Mucosa of rectum (tissue), 2 donors: ENCODE measurements at regions not wholly inside any gene's neighbourhood (a gene's known extent, or its start where the extent isn't known, plus 50 kb on each side); places are given as distances from the start of the nearest gene placed in this dataset.
A peak's percentile ranks its signal among the peaks of the same experiment; 100 is the strongest.

Source experiments
- H3K27ac ChIP-seq, 2 donors: one replicate each; pipeline ENCODE4 v1.7.0; 2013; ENCODE audit warnings: inconsistent platforms in 2 of 2, low read depth in 2 of 2, low read length in 2 of 2
- H3K27me3 ChIP-seq, 2 donors: one replicate each; pipeline ENCODE4 v1.7.0; 2013; ENCODE audit warnings: low read length in 2 of 2; ENCODE audit not compliant: control insufficient read depth in 2 of 2, insufficient read depth in 2 of 2
- H3K36me3 ChIP-seq, 2 donors: one replicate each; pipeline ENCODE4 v1.7.0; 2013; ENCODE audit warnings: low read length in 2 of 2; ENCODE audit not compliant: control insufficient read depth in 2 of 2, insufficient read depth in 2 of 2
- H3K4me1 ChIP-seq, 2 donors: one replicate each; pipeline ENCODE4 v1.7.0; 2013; ENCODE audit warnings: low read length in 2 of 2, mild to moderate bottlenecking in 1 of 2; ENCODE audit not compliant: control insufficient read depth in 2 of 2, insufficient read depth in 2 of 2
- H3K4me3 ChIP-seq, 2 donors: one replicate each; pipeline ENCODE4 v1.7.0; 2013; ENCODE audit warnings: low read length in 2 of 2
- H3K9ac ChIP-seq, 2 donors: one replicate each; pipeline ENCODE4 v1.7.0; 2013; ENCODE audit warnings: low read length in 2 of 2, low read depth in 1 of 2, mild to moderate bottlenecking in 1 of 2
- H3K9me3 ChIP-seq, 2 donors: one replicate each; pipeline ENCODE4 v1.7.0; 2013; ENCODE audit warnings: low read length in 2 of 2; ENCODE audit not compliant: control insufficient read depth in 2 of 2
- donor health status: healthy.
- donor health status: Normal muscosa, but diverticular disease.

GRCh38 chr9:105055917-105056316, 128.0 kb upstream of the ABCA1 start:
- Histone ChIP-seq H3K27ac (no peak overlapping the region), H3K4me3 (no peak overlapping the region)

GRCh38 chr9:105057551-105057950, 129.6 kb upstream of the ABCA1 start:
- H3K27ac ChIP-seq, result no peak overlapping the region
- no peak overlapping the region for H3K4me3 ChIP-seq
- H3K9ac ChIP-seq, result no peak overlapping the region
- H3K9me3 ChIP-seq, result no peaks in the 10 kb centered on the region
- H3K36me3 ChIP-seq, result no peaks in the 10 kb centered on the region
- H3K4me1 ChIP-seq, result peaks cover 0 to 3% of the 10 kb centered on the region in 2 donors
- H3K27me3 ChIP-seq, result no peaks in the 10 kb centered on the region

More at GRCh38 chr9:105055917-105056316, 128.0 kb upstream of the ABCA1 start:
- H3K4me1 ChIP-seq, result no peaks in the 10 kb centered on the region
- no peaks in the 10 kb centered on the region for H3K9me3 ChIP-seq
- H3K36me3 ChIP-seq, result no peaks in the 10 kb centered on the region
- H3K27me3 ChIP-seq, result no peaks in the 10 kb centered on the region
- H3K9ac ChIP-seq, result no peak overlapping the region

- Histone ChIP-seq H3K4me1 (peaks cover 6 to 8% of the 10 kb centered on the region in 2 donors), H3K27ac (no peak overlapping the region), H3K4me3 (no peak overlapping the region), H3K36me3 (no peaks in the 10 kb centered on the region), H3K27me3 (no peaks in the 10 kb centered on the region), H3K9ac (no peak overlapping the region), H3K9me3 (no peaks in the 10 kb centered on the region)
Measured at GRCh38 chr9:105059252-105059651, 131.3 kb upstream of the ABCA1 start.

- no peak overlapping the region for H3K9ac ChIP-seq
- H3K36me3 ChIP-seq, result no peaks in the 10 kb centered on the region
- no peaks in the 10 kb centered on the region for H3K27me3 ChIP-seq
- peaks cover 19 to 21% of the 10 kb centered on the region in 2 donors for H3K4me1 ChIP-seq
- H3K27ac ChIP-seq, result no peak overlapping the region
- no peak overlapping the region for H3K4me3 ChIP-seq
- no peaks in the 10 kb centered on the region for H3K9me3 ChIP-seq
Measured at GRCh38 chr9:105062222-105062855, 134.4 kb upstream of the ABCA1 start.

GRCh38 chr9:105064248-105065097, 136.5 kb upstream of the ABCA1 start:
- H3K9ac ChIP-seq, result peak overlapping the region; percentile 39 to 49
- peaks cover 0 to 3% of the 10 kb centered on the region in 2 donors for H3K9me3 ChIP-seq
- peak overlapping the region; percentile 40 to 59 for H3K4me3 ChIP-seq

GRCh38 chr9:105065098-105066088, 137.4 kb upstream of the ABCA1 start:
- H3K4me3 ChIP-seq, result peak overlapping the region; percentile 40 to 48
- H3K27me3 ChIP-seq, result no peaks in the 10 kb centered on the region
- H3K36me3 ChIP-seq, result no peaks in the 10 kb centered on the region
- H3K4me1 ChIP-seq, result peaks cover 19 to 21% of the 10 kb centered on the region in 2 donors
- peaks cover 0 to 3% of the 10 kb centered on the region in 2 donors for H3K9me3 ChIP-seq
- H3K9ac ChIP-seq, result peak overlapping the region in 1 of 2 donors; percentile 39
- H3K27ac ChIP-seq, result peak overlapping the region; percentile 71 to 82

More at GRCh38 chr9:105064248-105065097, 136.5 kb upstream of the ABCA1 start:
- Histone ChIP-seq H3K27me3 (no peaks in the 10 kb centered on the region), H3K4me1 (peaks cover 19 to 21% of the 10 kb centered on the region in 2 donors), H3K27ac (peak overlapping the region; percentile 71 to 82), H3K36me3 (no peaks in the 10 kb centered on the region)

GRCh38 chr9:105066275-105066865, 138.4 kb upstream of the ABCA1 start:
- H3K9me3 ChIP-seq, result peaks cover 0 to 3% of the 10 kb centered on the region in 2 donors
- H3K9ac ChIP-seq, result no peak overlapping the region
- peak overlapping the region in 1 of 2 donors; percentile 24 for H3K27ac ChIP-seq
- H3K4me1 ChIP-seq, result peaks cover 19 to 21% of the 10 kb centered on the region in 2 donors
- no peaks in the 10 kb centered on the region for H3K27me3 ChIP-seq
- H3K36me3 ChIP-seq, result no peaks in the 10 kb centered on the region
- no peak overlapping the region for H3K4me3 ChIP-seq

- Histone ChIP-seq H3K36me3 (no peaks in the 10 kb centered on the region), H3K9ac (no peak overlapping the region), H3K27me3 (no peaks in the 10 kb centered on the region), H3K4me1 (peaks cover 16 to 21% of the 10 kb centered on the region in 2 donors), H3K4me3 (no peak overlapping the region), H3K9me3 (peaks cover 0 to 3% of the 10 kb centered on the region in 2 donors), H3K27ac (no peak overlapping the region)
Measured at GRCh38 chr9:105067895-105068580, 140.1 kb upstream of the ABCA1 start.

GRCh38 chr9:105069285-105069684, 141.3 kb upstream of the ABCA1 start:
- Histone ChIP-seq H3K4me1 (peaks cover 10 to 14% of the 10 kb centered on the region in 2 donors), H3K4me3 (no peak overlapping the region), H3K27ac (no peak overlapping the region), H3K27me3 (no peaks in the 10 kb centered on the region), H3K9ac (no peak overlapping the region), H3K9me3 (peaks cover 0 to 3% of the 10 kb centered on the region in 2 donors), H3K36me3 (no peaks in the 10 kb centered on the region)
